Fibroblast of pulmonary artery (primary cell): ENCODE measurements at regions not wholly inside any gene's neighbourhood (a gene's known extent, or its start where the extent isn't known, plus 50 kb on each side); places are given as distances from the start of the nearest gene placed in this dataset.

Source experiments
- DNase-seq: peaks from one replicate; pipeline ENCODE4 v3.0.0-alpha.2; 2010; ENCODE audit warnings: low read depth
- H3K4me3 ChIP-seq: replicated peaks from 2 replicates; pipeline ENCODE4 v1.5.1; 2011; ENCODE audit warnings: low read depth, mild to moderate bottlenecking, control low read depth, low read length, moderate library complexity
- TF ChIP-seq, protein P1 (sequence below): IDR thresholded peaks from 2 replicates; pipeline ENCODE4 v1.5.1; 2011; ENCODE audit warnings: mild to moderate bottlenecking, control low read depth, low read length, inconsistent platforms; ENCODE audit errors: missing control alignments

DNA sequence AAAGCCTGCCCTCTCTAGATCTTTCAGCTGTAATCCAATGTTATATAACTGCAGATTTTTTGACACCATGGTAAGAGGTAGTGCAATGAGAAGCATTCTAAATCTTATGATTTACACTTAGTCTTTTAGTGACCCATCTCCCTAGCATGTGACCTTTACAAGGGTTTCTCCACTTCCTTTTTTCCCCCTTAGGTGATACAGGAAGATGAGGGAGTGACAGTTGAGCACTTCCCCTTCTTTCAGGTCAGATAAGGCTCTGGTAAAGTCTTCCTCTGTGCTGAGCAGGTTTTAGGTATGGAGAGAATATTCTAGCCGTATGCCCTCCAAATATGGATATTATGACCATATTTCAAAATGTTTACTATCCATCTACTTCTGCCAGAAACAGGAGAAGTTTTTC, 753.6 kb downstream of the JRKL start:
- TF ChIP-seq, protein P1, sequence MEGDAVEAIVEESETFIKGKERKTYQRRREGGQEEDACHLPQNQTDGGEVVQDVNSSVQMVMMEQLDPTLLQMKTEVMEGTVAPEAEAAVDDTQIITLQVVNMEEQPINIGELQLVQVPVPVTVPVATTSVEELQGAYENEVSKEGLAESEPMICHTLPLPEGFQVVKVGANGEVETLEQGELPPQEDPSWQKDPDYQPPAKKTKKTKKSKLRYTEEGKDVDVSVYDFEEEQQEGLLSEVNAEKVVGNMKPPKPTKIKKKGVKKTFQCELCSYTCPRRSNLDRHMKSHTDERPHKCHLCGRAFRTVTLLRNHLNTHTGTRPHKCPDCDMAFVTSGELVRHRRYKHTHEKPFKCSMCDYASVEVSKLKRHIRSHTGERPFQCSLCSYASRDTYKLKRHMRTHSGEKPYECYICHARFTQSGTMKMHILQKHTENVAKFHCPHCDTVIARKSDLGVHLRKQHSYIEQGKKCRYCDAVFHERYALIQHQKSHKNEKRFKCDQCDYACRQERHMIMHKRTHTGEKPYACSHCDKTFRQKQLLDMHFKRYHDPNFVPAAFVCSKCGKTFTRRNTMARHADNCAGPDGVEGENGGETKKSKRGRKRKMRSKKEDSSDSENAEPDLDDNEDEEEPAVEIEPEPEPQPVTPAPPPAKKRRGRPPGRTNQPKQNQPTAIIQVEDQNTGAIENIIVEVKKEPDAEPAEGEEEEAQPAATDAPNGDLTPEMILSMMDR: no peak
- DNase-seq: no peak
- H3K4me3 ChIP-seq: no peak overlapping the region

DNA sequence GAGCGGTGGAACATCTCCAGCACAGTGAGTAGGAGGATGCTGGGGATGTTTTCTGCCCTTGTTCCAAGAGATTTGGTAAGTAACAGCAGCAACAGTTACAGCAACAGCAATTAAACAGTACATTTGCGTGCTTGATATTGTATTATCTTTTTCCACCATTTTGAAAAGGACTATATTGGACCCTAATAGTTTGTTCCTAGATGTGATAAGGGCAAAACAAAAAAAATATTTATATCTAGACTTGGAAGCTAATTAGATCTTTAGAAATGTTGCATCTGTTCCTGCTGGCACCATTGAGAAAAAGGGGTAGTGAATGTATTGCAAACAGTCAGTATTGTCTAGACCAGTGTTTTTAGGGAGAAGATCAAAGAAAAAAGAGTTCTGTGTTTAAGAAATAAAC, 759.9 kb downstream of the JRKL start:
- H3K4me3 ChIP-seq: no peak overlapping the region
- DNase-seq: no peak
- TF ChIP-seq, protein P1: no peak

DNA sequence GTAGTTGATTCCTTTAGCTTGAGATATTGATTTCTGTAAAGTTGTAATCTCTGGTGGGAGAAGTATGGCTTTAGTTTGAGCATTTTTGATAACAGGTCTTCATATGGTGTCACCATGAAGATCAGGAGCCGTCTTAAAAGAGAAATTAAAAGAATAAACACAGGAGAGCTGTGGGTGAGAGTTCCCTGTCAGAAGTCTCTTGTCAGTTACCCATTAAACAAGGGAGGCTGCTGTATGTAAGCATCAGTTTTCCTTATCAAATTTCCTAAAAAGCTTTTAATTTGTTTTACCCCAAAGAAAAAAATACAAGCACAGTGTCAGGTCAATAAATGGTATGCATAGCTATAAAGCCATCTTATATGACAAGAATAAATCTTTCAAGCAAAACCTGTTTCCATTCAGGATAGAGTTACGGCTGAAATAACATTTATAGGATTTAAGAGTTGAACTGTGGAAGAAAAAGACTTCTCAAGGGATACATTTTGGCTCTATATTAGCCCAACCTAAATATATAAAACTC, 767.5 kb downstream of the JRKL start:
- no peak overlapping the region for H3K4me3 ChIP-seq
- TF ChIP-seq, protein P1: no peak
- no peak for DNase-seq

DNA sequence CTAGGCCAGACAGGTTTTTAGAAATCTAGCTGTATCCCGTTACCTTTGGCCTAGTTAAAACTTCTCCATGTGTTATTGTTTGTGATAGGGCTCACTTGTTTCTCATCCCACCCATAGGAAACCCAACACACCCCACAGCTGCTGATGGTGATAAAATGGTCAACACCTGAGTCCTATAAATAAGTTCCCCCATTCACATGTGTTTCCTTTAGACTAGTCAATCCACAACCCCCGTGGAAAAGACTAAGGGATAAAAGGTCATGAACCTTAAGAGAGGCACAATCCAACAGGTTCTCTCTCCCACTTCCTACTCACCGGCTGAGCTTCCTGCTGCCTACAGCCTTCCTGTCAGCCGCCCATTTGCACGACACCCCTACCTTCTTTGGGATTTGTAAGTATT, 768.4 kb downstream of the JRKL start:
- TF ChIP-seq, protein P1: no peak
- no peak for DNase-seq
- no peak overlapping the region for H3K4me3 ChIP-seq

DNA sequence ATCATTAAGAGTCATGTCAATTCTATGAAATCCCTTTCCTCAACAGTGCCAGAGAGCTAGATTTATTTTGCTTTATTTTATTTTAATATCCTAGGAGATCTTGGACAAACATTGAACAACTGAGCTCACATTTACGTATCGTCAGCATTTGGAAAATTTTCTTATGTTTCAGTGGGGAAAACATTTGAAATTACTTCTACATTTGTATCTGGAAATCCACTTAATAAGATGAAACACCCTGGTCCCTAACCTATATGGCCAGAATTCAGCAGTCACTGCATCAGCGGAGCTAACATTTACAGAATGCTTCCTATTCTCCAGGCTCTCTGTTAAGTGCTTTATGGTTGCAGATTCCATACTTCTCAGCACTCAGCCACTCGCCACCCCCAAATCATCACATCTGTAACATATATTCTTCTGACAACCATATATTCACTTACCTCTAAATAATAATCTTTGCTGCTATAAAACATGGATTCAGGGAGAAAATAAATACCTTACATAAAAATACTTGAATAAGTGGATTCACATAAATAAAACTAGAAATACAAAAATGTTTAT, 773.9 kb downstream of the JRKL start:
- DNase-seq: no peak
- TF ChIP-seq, protein P1: no peak
- no peak overlapping the region for H3K4me3 ChIP-seq

DNA sequence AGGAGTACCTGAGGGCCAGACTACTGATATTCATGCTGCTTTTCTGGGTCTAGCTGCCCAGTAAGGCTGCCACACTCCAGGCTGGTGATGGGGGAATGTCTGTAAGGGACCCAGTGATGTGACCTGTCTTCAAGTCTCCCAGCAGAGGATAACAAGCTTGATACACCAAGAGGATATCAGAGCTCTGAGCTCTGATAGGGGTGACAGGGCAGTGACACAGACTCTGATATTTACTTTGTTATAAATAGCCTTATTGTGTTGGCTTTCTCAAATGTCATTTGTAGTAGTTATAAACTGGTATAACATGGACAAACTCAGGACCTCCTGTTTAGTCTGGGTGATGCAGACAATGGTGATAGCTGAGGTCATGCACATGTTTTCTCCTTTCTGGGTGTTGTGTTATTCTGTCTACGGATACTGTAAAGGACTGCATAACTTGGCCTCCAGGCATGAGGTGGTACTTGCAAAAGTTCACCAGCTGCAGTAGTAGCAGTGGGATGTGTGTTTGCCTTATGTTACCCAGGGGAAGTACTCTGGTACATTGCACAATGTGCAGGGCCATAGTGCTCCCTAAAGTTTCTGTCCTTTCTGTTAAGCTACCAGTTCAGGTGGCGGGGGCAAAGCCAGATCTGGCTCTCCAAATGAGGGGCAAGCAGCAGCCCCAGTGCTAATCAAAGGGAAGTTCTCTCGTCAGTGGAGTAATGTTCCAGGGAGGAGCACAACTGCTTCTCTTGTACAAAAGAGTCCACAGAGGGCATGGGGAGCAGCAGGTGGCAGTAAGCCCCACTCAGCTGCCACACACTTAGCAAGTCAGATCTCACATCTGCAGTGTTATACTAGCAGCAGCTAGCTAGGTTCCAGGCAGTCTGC, 812.2 kb downstream of the JRKL start:
- TF ChIP-seq, protein P1: no peak
- no peak overlapping the region for H3K4me3 ChIP-seq
- no peak for DNase-seq
